NCI-H1092 treated with DMSO at 0.1 percent for 48 hours (cell line): ENCODE measurements at regions not wholly inside any gene's neighbourhood (a gene's known extent, or its start where the extent isn't known, plus 50 kb on each side); places are given as distances from the start of the nearest gene placed in this dataset.

Experiments
- DNase-seq: peaks from one replicate; lab custom pipeline; 2025; lab: John Stamatoyannopoulos, UW

- DNase-seq: no peak
These were observed 111.3 kb upstream of the PAPPA start for GRCh38 chr9:116042321-116042720.

- DNase-seq: no peak
These were observed 108.5 kb upstream of the PAPPA start for GRCh38 chr9:116045083-116045482.

GRCh38 chr9:116048081-116048480, 105.5 kb upstream of the PAPPA start:
- no peak for DNase-seq

- no peak for DNase-seq
These were observed 104.1 kb upstream of the PAPPA start for GRCh38 chr9:116049456-116049855.

- DNase-seq: no peak
These were observed 102.1 kb upstream of the PAPPA start for GRCh38 chr9:116051528-116051927.

GRCh38 chr9:116055536-116055935, 98.1 kb upstream of the PAPPA start:
- no peak for DNase-seq

- no peak for DNase-seq
These were observed 96.2 kb upstream of the PAPPA start for GRCh38 chr9:116057371-116057770.

- DNase-seq: no peak
These were observed 95.2 kb upstream of the PAPPA start for GRCh38 chr9:116058421-116058820.

- no peak for DNase-seq
These were observed 94.1 kb upstream of the PAPPA start for GRCh38 chr9:116059466-116059865.

GRCh38 chr9:116060631-116061030, 93.0 kb upstream of the PAPPA start:
- DNase-seq: no peak

- DNase-seq: no peak
These were observed 91.9 kb upstream of the PAPPA start for GRCh38 chr9:116061546-116062205.

GRCh38 chr9:116062206-116062550, 91.4 kb upstream of the PAPPA start:
- DNase-seq: no peak

- no peak for DNase-seq
These were observed 88.6 kb upstream of the PAPPA start for GRCh38 chr9:116064970-116065369.

- no peak for DNase-seq
These were observed 87.4 kb upstream of the PAPPA start for GRCh38 chr9:116066221-116066620.

GRCh38 chr9:116067566-116067965, 86.0 kb upstream of the PAPPA start:
- no peak for DNase-seq

GRCh38 chr9:116070256-116070914, 83.2 kb upstream of the PAPPA start:
- no peak for DNase-seq

GRCh38 chr9:116072046-116072445, 81.5 kb upstream of the PAPPA start:
- DNase-seq: no peak

- no peak for DNase-seq
These were observed 79.8 kb upstream of the PAPPA start for GRCh38 chr9:116073826-116074225.

GRCh38 chr9:116074658-116075057, 78.9 kb upstream of the PAPPA start:
- DNase-seq: no peak

GRCh38 chr9:116075191-116075590, 78.4 kb upstream of the PAPPA start:
- DNase-seq: no peak

- no peak for DNase-seq
These were observed 75.0 kb upstream of the PAPPA start for GRCh38 chr9:116078640-116079039.

- DNase-seq: no peak
These were observed 73.0 kb upstream of the PAPPA start for GRCh38 chr9:116080561-116080960.

- DNase-seq: no peak
These were observed 72.0 kb upstream of the PAPPA start for GRCh38 chr9:116081435-116082115.

GRCh38 chr9:116083837-116084236, 69.8 kb upstream of the PAPPA start:
- no peak for DNase-seq
